Skeletal muscle tissue (tissue), 3 donors: ENCODE measurements at regions not wholly inside any gene's neighbourhood (a gene's known extent, or its start where the extent isn't known, plus 50 kb on each side); places are given as distances from the start of the nearest gene placed in this dataset.

Experiments used
- H3K27ac ChIP-seq: one replicate; pipeline ENCODE4 v1.7.0; 2013; ENCODE audit warnings: mild to moderate bottlenecking, low read depth, low read length, inconsistent platforms
- H3K27me3 ChIP-seq, 3 donors: one replicate each; pipeline ENCODE4 v1.7.0; 2013; ENCODE audit warnings: low read length in 3 of 3; ENCODE audit not compliant: control insufficient read depth in 3 of 3, insufficient read depth in 3 of 3
- H3K36me3 ChIP-seq, 3 donors: one replicate each; pipeline ENCODE4 v1.7.0; 2013; ENCODE audit warnings: low read length in 3 of 3; ENCODE audit not compliant: control insufficient read depth in 3 of 3, insufficient read depth in 3 of 3
- H3K4me1 ChIP-seq, 3 donors: one replicate each; pipeline ENCODE4 v1.7.0; 2013; ENCODE audit warnings: low read length in 3 of 3, mild to moderate bottlenecking in 3 of 3; ENCODE audit not compliant: control insufficient read depth in 3 of 3, insufficient read depth in 3 of 3
- H3K4me3 ChIP-seq, 3 donors: one replicate each; pipeline ENCODE4 v1.7.0; 2013; ENCODE audit warnings: low read length in 3 of 3
- H3K9ac ChIP-seq, 3 donors: one replicate each; pipeline ENCODE4 v1.7.0; 2013; ENCODE audit warnings: low read length in 3 of 3, mild to moderate bottlenecking in 3 of 3, moderate library complexity in 2 of 3, low read depth in 1 of 3
- H3K9me3 ChIP-seq, 3 donors: one replicate each; pipeline ENCODE4 v1.7.0; 2013; ENCODE audit warnings: low read length in 3 of 3; ENCODE audit not compliant: control insufficient read depth in 3 of 3
- donor health status: Osteomylitis.

- H3K9me3 ChIP-seq = no peaks in the 10 kb centered on the region
- H3K27me3 ChIP-seq = no peaks in the 10 kb centered on the region
- H3K9ac ChIP-seq = no peak overlapping the region
- no peaks in the 10 kb centered on the region for H3K36me3 ChIP-seq
- H3K4me1 ChIP-seq = no peaks in the 10 kb centered on the region
- H3K4me3 ChIP-seq = no peak overlapping the region
- H3K27ac ChIP-seq = no peak overlapping the region
Observed at GRCh38 chr5:143569722-143570567, 166.5 kb upstream of the NR3C1 start.

GRCh38 chr5:143569213-143569701, 165.8 kb upstream of the NR3C1 start:
- no peaks in the 10 kb centered on the region for H3K27me3 ChIP-seq
- no peak overlapping the region for H3K4me3 ChIP-seq
- no peaks in the 10 kb centered on the region for H3K4me1 ChIP-seq
- no peak overlapping the region for H3K27ac ChIP-seq
- no peaks in the 10 kb centered on the region for H3K9me3 ChIP-seq
- H3K9ac ChIP-seq = no peak overlapping the region
- no peaks in the 10 kb centered on the region for H3K36me3 ChIP-seq

GRCh38 chr5:143567583-143568504, 164.4 kb upstream of the NR3C1 start:
- H3K4me3 ChIP-seq = no peak overlapping the region
- no peaks in the 10 kb centered on the region for H3K36me3 ChIP-seq
- H3K9ac ChIP-seq = no peak overlapping the region
- H3K4me1 ChIP-seq = no peaks in the 10 kb centered on the region
- no peaks in the 10 kb centered on the region for H3K27me3 ChIP-seq
- H3K9me3 ChIP-seq = no peaks in the 10 kb centered on the region
- no peak overlapping the region for H3K27ac ChIP-seq

- Histone ChIP-seq H3K9ac (no peak overlapping the region), H3K27me3 (no peaks in the 10 kb centered on the region), H3K4me1 (no peaks in the 10 kb centered on the region), H3K9me3 (no peaks in the 10 kb centered on the region), H3K27ac (no peak overlapping the region), H3K4me3 (no peak overlapping the region), H3K36me3 (no peaks in the 10 kb centered on the region)
Observed at GRCh38 chr5:143566139-143566538, 162.7 kb upstream of the NR3C1 start.

GRCh38 chr5:143564417-143564816, 160.9 kb upstream of the NR3C1 start:
- Histone ChIP-seq H3K36me3 (no peaks in the 10 kb centered on the region), H3K9ac (no peak overlapping the region), H3K4me3 (no peak overlapping the region), H3K4me1 (peaks cover 0 to 2% (median 0%) of the 10 kb centered on the region in 3 donors), H3K27ac (no peak overlapping the region), H3K9me3 (no peaks in the 10 kb centered on the region), H3K27me3 (no peaks in the 10 kb centered on the region)

GRCh38 chr5:143562935-143563334, 159.4 kb upstream of the NR3C1 start:
- H3K27me3 ChIP-seq = no peaks in the 10 kb centered on the region
- peak overlapping the region; percentile 54 for H3K27ac ChIP-seq
- peaks cover 0 to 2% (median 0%) of the 10 kb centered on the region in 3 donors for H3K4me1 ChIP-seq
- H3K4me3 ChIP-seq = no peak overlapping the region
- H3K9me3 ChIP-seq = no peaks in the 10 kb centered on the region
- no peak overlapping the region for H3K9ac ChIP-seq
- no peaks in the 10 kb centered on the region for H3K36me3 ChIP-seq

GRCh38 chr5:143561219-143561618, 157.7 kb upstream of the NR3C1 start:
- Histone ChIP-seq H3K9me3 (no peaks in the 10 kb centered on the region), H3K4me1 (peaks cover 5 to 12% (median 11%) of the 10 kb centered on the region in 3 donors), H3K9ac (no peak overlapping the region), H3K27ac (no peak overlapping the region), H3K27me3 (no peaks in the 10 kb centered on the region), H3K36me3 (no peaks in the 10 kb centered on the region), H3K4me3 (no peak overlapping the region)

GRCh38 chr5:143560378-143560777, 156.9 kb upstream of the NR3C1 start:
- H3K9ac ChIP-seq = no peak overlapping the region
- no peaks in the 10 kb centered on the region for H3K36me3 ChIP-seq
- no peaks in the 10 kb centered on the region for H3K27me3 ChIP-seq
- peaks cover 5 to 12% (median 11%) of the 10 kb centered on the region in 3 donors for H3K4me1 ChIP-seq
- H3K9me3 ChIP-seq = no peaks in the 10 kb centered on the region
- no peak overlapping the region for H3K27ac ChIP-seq
- no peak overlapping the region for H3K4me3 ChIP-seq

- H3K4me1 ChIP-seq = peaks cover 5 to 12% (median 11%) of the 10 kb centered on the region in 3 donors
- no peaks in the 10 kb centered on the region for H3K27me3 ChIP-seq
- H3K36me3 ChIP-seq = no peaks in the 10 kb centered on the region
- no peak overlapping the region for H3K4me3 ChIP-seq
- H3K27ac ChIP-seq = peak overlapping the region; percentile 6
- H3K9me3 ChIP-seq = no peaks in the 10 kb centered on the region
- H3K9ac ChIP-seq = no peak overlapping the region
Observed at GRCh38 chr5:143559586-143560109, 156.2 kb upstream of the NR3C1 start.
